Astrocyte (in vitro differentiated cells and primary cell): ENCODE measurements at regions not wholly inside any gene's neighbourhood (a gene's known extent, or its start where the extent isn't known, plus 50 kb on each side); places are given as distances from the start of the nearest gene placed in this dataset.

Experiments used
- EZH2 ChIP-seq: IDR thresholded peaks from 2 replicates; pipeline ENCODE4 v1.6.1; 2012; ENCODE audit warnings: mild to moderate bottlenecking, low read length, inconsistent platforms; ENCODE audit not compliant: insufficient read depth
- TF ChIP-seq, protein P1 (sequence below): IDR thresholded peaks from 2 replicates; pipeline ENCODE4 v1.5.1; 2011; ENCODE audit warnings: low read depth, mild to moderate bottlenecking, inconsistent platforms, low read length, moderate library complexity; ENCODE audit not compliant: insufficient read depth

DNA sequence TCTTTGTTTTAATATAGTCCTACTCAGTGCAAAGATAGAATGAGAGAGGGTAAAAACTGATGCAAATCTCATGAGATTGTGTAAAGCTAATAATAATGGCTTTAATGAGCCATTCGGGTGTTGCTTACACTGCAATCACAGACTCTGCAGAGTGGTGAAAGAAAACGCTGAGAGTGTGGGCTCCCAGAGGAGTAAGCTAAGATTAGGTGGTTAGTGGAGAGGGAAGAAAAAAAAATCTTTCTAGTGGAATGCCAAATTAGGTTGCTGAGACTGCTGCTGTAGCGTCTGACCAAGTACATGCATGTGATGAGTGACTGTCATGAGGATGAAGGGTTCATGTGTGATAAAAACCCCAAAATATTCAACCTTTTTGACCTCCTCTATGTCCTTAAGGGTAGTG, 645.9 kb upstream of the ADGRL4 start:
- TF ChIP-seq, protein P1, sequence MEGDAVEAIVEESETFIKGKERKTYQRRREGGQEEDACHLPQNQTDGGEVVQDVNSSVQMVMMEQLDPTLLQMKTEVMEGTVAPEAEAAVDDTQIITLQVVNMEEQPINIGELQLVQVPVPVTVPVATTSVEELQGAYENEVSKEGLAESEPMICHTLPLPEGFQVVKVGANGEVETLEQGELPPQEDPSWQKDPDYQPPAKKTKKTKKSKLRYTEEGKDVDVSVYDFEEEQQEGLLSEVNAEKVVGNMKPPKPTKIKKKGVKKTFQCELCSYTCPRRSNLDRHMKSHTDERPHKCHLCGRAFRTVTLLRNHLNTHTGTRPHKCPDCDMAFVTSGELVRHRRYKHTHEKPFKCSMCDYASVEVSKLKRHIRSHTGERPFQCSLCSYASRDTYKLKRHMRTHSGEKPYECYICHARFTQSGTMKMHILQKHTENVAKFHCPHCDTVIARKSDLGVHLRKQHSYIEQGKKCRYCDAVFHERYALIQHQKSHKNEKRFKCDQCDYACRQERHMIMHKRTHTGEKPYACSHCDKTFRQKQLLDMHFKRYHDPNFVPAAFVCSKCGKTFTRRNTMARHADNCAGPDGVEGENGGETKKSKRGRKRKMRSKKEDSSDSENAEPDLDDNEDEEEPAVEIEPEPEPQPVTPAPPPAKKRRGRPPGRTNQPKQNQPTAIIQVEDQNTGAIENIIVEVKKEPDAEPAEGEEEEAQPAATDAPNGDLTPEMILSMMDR: no peak
- TF ChIP-seq EZH2: no peak
